HG03108 (cell line): ENCODE measurements at regions not wholly inside any gene's neighbourhood (a gene's known extent, or its start where the extent isn't known, plus 50 kb on each side); places are given as distances from the start of the nearest gene placed in this dataset.

Source experiments
- ATAC-seq: cut with Tn5 transposase; IDR thresholded peaks from one replicate; pipeline ENCODE4 v1.9.1; 2021; ENCODE audit warnings: moderate library complexity; ENCODE audit not compliant: unreplicated experiment

DNA sequence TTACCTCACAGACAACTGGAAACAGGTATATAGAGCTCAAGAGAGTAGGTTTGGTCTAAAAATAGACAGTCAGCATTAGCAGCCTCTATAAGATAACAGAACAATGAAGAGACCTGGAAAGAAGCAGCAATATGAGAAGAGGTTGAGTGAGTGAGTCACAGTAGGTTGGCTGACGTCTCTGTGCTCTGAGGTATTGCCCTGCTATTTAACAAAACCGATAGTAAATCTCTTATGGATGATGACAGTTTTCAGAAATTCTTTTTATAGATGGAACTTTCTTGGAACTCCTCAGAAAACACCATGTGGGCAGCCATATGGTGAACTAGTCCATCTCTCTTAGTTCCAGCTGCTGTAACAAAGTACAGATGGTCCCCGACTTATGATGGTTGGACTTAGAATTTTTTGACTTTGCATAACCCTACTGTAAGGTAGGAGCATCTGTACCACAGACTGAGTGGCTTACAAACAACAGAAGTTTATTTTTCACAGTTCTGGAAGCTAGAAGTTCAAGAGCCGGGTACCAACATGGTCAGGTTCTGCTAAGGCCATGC lies 123.5 kb downstream of the MBD2 start:
- no peak for ATAC-seq

DNA sequence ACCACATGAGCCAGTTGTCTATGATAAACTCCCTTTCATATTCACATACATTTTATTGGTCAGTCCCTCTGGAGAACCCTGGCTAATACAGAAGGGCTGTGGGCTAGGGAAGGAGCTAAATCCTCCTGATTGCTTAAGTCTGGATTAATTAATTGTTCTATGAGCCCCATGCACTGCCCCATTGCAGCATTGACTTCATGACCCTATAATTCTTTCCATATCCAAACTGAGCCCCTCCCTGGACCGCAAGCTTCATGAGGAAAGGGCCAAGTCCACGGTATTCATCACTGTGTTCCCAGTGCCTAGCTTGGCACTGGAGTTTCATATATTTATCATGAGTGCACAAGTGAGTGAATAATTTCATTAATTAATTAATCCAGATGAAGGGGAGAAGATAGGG lies 124.0 kb downstream of the MBD2 start:
- no peak for ATAC-seq

DNA sequence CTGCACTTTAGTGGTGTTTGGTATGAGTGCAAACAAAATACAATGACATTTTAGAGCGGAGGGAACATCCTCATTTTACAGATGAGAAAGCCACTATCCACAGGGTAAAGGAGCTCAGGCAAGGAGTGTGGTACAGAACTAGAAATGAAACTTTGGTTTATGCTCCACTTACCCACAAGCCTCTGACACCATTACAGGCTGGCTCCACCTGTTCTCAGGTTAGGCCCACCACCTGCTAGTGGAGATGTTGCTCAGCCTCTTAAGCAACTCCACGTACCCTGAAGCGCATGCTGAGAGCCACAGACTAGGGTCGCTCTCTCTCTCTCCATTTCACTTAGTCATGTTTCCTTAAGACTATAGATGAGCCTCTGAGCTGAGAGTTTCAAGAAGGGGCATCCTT lies 130.0 kb downstream of the MBD2 start:
- ATAC-seq: no peak

DNA sequence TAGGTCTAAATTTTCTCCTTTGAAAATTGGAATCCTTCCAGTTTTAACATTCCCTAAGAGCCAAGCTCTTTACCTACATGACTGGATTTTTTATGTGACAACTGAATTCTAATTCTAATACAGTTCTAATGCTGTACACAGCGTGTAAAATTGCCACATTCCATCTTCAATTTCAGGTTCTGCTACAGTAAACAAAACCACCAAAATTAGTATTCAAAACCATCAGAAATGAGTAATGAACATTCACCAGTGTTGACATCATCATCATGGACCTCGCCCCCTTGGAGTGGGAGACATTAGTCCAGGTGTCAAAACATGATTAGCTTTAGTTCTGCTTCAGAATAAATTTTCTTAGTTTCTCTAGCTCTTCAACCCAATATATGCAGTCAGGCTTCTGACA lies 133.6 kb downstream of the MBD2 start:
- ATAC-seq: no peak

DNA sequence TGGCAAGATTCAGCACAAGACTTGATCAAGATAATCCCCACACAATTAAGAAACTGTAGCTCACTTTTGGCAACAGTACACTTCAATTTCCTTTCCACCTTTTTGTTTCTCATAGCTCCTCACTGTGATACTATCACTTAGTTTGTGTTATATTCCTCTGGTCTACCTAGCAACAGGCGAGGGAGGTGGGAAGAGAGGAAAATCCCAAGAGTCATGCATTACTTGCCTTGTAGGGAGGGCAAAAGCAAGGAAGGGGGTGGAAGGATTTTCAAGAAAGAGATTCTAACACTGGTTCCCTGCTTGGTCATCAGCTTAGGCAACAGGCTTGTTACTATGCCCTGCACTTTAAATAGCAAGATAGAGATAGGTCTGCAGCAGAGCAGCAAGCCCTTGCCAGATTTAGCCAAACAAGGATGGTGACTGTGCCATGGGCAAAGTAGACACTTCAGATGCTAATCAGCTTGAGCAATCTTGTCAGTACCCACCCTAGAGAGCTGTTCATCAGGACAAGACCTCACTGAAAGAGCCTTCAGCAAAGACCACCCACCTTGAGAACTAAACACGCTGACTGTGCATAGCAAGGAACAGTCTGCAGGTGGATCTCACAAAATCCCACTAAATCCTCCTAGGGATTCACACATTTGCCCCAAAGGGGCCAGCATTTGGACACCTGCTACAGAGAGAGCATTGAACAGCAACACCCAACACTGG lies 134.6 kb downstream of the MBD2 start:
- ATAC-seq: no peak

DNA sequence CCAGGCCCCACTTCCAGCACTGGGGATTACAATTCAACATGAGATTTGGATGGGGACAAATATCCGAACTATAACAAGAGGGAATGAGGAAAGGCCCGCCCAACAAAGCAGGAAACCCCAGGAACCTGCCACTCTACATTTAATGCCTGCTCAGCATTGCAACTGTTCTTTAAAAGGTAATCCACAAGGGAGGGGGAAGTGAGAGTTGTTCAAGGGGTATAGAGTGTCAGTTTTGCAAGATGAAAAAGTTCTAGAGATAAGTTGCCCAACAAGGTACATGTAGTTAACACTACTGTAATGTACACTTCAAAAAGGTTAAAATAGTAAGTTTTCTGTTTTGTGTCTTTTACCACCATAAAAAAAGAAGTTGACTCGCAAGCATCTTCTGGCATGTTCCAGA lies 137.6 kb downstream of the MBD2 start:
- no peak for ATAC-seq

DNA sequence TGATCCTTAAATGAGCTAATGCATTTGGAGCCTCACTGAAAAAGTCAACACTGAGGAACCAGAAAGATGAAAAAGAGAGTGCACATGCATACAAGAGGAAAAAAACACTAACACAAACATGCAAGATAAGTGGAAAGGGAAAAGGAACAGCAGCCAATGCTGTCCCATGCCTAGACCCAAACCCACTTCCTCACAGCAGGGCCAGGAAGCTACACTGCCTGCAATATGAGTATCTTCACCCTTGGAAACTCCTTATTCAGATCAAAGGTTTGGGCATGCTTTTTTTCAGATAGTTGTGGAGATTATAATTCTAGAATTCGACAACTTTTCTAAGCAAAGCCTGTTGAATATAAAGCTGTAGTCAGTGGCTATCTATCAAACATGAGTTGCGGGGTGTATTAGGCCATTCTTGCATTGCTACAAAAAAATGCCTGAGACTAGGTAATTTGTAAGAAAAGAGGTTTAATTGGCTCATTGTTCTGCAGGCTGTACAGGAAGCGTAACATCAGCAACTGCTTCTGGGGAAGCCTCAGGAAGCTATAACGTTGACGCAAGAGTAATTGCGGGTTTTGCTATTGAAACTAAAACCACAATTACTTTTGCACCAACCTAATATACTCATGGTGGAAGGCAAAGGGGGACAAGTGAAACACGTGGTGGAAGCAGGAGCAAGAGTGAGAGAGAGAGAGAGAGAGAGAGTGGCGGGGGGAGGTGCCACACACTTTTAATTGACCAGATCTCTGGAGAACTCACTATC lies 138.2 kb downstream of the MBD2 start:
- ATAC-seq: peak; percentile 56

DNA sequence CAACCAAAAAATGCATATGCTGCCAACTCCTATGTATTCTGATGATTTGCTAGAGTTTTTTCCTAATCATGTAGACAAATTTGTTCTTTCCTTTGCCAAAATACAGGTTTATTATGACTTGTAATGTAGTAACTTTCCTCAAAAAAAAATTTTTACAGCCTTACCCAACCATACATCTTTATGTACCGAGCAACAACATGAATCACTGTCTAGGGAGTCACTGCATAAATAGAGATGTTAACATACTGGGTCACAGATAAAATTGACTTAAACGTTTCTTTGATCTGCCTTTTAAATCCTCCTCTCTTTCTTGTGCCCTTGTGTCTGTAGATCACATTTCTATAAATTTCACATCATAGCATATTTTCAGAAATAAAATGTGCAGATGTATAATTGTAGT lies 143.6 kb downstream of the MBD2 start:
- no peak for ATAC-seq

DNA sequence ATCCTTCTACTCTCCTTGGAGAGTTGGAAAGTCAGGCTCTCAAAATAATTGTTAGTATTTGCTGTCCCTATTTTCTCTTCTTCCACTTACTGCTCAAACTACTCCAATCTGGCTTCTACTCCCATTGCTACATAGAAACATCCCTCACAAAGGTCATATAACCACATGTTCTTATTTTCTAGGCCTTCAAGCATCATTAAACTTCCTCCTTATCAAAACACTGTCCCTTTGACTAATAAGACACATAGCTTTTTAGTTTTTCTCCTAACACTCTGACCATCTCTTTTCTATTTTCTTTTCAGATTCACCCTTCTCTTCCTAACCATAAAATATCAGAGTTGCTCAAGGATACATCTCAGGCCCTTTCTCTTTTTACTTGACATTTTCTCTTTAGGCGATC lies 148.3 kb downstream of the MBD2 start:
- ATAC-seq: no peak

DNA sequence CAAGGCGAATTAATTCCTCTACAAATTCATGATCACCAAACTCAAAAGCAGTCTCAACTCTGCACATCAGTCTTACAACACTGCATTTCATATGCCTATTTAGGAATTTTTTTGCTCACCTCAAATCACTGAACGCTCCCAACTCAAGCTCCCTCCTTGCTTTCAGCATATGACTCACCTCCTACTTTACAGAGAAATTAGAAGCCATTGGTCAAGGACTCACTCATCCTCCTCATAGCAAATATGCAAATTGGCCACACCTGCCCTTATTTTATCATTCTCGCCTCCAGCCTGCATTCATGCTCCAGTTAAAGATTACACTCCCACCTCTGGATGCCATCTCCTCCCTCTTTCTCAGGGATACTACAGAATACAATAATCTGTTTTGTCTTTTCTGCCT lies 148.8 kb downstream of the MBD2 start:
- no peak for ATAC-seq

DNA sequence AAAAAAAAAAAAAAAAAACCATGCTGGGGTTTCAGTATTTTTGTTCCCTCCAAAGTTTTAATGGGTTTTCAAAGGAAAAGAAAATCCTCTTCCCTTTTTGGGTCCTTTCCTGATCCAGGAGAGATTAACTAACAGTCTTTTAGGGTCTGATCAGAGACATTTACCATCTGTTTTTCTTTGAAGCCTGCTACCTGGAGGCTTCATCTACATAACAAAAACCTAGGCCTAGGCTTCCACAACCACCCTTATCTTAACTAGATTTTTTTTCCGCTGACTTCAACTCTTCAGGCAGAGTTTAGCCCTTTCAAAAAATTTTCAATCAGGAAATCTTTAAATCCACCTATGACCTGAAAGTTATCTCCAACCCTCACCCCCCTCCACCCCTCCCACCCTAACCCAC lies 154.7 kb downstream of the MBD2 start:
- no peak for ATAC-seq

DNA sequence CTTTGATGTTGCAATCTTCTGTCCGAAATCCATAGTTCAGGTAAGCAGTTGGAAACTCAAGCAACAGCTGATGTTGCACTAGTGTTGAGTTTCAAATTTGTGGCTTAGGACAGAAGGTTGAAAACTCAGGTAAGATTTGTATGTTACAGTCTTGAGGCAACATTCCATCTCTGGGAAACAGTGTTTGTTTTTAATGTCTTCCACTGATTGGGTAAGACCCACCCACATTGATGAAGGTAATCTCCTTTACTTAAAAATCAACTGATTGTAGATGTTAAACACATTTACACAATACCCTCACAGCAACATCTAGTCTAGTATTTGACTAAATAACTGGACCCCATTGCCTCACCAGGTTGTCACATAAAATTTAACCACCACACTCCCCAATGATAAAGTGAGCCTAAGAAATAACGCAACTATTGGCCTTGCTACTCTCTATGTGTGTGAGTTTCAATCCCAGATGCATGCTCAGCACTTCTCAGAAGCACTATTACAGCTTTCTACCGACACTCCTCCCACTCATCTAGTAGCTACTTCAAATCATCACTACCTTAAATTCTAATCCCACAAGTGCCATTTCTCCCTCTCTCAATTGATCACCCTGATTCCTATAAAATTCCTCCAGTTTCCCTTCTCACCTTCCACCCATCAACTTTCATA lies 164.0 kb downstream of the MBD2 start:
- no peak for ATAC-seq

DNA sequence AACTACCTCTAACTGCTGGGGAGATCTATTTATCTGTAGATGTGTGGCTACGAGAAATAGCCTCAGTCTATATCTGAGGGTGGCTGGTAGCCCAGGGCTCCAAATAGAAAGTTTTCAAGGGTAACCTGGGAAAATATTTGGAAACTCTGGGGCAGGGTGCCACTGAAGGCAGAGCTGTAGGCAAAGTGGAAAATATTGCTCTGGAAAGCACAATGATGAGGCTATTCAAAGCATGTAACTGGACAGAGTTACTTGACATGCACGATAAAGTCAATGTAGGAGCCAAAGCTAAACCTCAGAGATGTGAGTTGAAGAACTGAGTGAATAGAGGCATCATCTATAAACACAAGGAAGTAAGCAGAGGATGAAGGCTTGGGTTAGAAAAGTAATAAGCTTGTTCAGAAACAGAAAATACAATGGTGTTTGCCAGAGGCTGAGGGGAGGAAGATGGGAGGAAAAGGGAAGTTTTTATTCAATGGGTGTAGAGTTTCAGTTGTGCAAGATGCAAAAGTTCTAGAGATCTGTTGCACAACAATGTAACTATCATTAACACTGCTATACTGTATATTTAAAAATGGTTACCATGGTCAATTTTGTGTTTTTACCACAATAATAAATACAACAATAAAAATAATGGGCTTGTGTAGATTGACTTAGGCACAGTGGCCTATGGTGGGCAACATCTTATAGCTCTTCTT lies 171.6 kb downstream of the MBD2 start:
- no peak for ATAC-seq

DNA sequence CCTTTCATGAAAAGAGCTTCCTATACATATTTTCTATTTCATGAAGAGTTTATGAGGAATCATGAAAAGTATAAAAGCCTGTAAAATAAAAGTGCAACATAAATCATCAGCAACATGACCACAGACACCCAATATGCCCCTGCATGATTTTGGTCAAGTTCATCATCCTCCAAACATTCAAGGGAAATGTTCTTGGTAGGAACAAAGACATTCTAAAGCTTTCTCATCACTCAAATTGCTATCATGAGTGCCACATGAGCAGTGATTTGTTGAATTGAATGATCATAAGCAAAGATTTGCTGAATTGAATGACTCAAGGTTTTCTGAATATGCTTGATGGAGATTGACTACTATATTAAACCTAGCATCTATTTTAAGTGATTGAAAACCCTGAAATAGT lies 172.2 kb downstream of the MBD2 start:
- no peak for ATAC-seq

DNA sequence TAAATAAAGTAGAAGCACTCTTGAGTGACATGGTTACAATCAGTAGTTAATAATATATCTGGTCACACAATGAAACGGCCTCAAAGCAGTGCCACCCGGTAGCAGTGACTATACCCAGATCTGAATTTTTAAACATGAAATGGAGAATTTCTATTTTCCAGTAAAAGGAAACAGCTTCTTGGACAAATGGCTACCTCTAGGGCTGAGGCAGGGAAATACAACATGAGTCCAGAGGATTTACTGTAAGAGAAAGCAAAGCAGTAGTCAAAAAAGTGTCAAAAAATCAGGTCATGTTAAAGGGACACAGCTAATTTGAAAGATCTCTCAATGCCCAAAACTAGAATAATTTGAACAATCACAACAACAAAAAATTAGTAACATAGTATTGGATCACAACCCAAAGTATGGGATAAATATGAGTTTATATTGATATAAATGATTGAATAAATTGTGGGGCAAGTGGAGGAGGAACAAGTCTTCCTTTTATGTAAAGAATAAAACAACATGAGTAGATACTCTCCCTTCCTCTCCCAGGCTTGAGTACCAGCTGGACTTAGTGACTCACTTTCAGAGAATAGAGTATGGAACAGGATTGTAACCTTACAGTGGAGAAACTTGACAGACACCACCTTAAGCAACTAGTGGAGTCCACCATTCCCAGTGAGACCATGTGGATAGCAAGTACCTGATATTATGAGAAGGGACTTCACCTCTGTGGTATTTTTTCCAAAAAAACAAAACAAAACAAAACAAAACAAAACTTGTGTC lies 180.8 kb downstream of the MBD2 start:
- ATAC-seq: no peak

DNA sequence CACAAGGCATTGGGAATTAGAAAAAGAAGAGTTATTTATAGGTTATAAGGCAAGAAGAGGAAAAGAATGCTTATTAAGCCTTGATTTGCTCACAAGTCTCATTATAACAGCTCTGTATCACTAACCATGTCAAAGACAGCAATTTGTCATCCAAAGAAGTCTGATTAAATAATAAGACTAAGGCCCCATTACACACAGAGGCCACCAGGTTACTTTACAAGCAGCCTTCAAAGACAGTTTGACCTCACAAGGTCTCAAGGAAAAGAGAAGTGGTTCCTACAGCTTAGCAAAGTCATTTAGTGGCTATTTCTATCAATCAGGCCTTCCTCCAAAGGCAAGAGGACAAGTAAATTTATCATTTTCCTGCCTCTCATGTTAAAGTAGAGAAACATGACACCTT lies 188.5 kb downstream of the MBD2 start:
- no peak for ATAC-seq

DNA sequence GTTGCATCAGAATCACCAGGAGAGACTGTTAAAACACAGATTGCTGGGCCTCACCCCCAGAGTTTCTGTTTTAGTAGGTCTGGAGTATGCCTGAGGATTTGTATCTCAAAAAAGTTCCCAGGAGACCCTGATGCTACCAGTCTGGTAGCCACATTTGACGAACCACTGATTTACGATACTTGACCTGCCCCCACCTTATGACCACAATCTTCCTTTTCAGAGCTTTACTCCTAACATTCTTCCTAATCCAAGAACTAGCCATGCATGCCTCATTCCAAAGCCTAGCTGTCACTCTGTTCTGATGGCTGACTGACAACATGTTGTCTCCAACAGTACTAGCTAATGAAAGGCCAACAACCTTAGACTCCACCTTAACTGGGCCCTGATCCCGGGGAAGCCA lies 191.4 kb downstream of the MBD2 start:
- no peak for ATAC-seq

DNA sequence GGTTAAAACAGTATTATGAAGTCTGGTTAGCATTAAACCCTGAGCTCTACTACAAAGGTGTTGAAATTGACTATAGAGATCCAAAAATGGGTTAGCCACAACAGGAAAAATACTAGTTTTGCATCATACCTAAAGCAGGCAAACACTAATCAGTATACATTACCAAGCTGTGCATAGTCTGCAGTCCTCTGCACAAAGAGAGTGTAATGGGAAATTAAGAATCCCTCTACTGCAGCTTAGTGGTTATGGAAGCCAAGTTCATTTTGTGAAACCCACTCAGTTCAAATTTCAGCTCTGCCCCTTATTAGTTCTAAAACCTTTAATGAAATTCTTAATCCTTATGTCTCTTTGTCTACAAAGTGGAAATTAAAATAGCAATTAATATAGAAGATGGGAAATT lies 192.1 kb downstream of the MBD2 start:
- no peak for ATAC-seq

DNA sequence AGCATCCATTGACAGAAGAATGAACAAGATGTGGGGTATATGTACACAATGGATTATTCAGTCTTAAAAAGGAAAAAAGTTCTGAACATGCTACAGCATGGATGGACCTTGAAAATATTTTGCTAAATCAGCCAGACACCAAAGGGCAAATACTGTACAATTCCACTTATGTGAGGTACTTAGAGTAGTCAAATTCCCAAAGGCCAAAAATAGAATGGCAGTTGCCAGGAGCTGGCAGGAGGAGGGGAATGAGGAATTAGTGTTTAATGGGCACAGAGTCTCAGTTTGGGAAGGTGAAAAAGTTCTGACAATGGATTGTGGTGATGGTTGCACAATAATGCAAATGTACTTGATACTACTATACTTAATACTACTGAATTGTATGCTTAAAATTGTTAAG lies 193.2 kb downstream of the MBD2 start:
- ATAC-seq: no peak

DNA sequence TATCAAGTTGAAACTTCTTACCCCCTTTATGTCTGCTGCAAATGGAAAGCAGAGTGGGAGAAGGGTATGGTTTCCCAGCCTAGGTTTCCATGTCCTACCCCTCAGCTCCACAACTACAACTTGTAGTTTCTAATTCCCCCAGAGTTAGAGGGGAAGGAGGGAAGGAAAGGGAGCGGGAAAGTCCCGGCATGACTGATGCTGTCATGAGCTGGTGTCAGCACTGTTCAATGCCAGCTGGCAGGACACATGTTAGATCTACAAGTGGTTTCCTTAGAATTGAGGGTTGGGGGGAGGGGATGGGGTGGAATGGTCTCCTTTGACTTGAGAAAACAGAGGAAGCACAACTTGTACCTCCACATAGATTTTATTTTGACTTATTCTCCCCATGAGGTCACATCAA lies 194.0 kb downstream of the MBD2 start:
- ATAC-seq: no peak

DNA sequence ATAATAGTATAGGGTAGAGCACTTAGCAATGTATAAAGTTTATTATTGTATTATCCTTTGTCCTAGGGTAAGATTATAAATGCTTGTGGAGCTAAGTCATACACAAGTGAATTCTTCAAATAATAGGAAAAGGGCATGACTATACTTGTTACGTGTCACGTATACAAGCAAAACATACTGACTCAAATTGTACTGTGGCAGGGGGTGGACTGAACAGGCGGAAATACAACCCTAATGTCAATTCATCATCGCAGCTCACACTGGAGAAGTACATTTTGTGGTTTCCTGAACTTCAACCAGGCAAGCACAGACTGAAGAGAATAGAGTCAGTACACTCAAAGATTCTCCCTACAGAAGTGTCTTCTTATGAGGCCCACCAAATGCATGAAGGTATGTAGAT lies 201.0 kb downstream of the MBD2 start:
- no peak for ATAC-seq
